T-helper 2 cell treated with Interferon-gamma antibody and Interleukin-4, amounts not matched to agents 100 ng/mL and 5 ng/mL, for 36 hours (primary cell): ENCODE measurements at regions not wholly inside any gene's neighbourhood (a gene's known extent, or its start where the extent isn't known, plus 50 kb on each side); places are given as distances from the start of the nearest gene placed in this dataset.

Experiments
- intact Hi-C: fragments of 100-400 bp; cut with micrococcal nuclease; formaldehyde crosslinking; loops from one replicate; pipeline ENCODE4 v1.15.1; 2023

DNA sequence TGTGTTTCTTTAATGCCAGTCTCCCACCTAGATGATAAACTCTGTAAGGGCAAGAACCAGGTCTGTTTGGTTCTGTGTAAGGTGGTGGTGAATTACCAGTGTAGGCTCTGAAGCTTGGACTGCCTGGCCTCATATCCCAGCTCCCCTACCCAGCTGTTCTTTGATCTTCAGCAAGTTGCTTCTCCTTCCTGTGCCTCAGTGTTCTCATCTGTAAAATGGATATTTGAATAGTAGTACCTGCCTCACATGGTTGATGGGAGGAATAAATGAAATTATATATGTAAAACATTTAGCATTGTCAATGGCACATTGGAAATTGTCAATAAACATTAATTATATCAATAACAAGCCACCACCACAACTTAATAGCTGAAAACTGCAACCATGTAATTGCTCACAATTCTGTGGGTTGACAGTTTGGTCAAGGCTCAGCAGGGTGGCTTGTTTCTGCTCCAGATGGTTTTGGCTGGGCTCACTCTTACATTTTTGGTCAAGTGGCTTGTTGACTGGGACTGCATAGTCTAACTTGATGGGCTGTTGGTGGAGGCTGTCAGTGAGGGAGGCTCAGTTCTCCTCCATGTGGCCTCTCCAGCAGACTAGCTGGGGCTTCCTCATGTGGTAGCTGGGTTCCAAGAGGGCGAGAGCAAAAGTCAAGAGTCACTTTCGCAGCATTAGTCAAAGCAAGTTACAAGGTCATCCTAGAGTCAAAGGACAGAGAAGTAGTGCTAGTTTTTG lies 84.5 kb upstream of the DUSP5 start:
- intact Hi-C loops = loop anchor here (5.0 to 10.0 kb wide), 2 partner anchors 34 to 188 kb away; no protein-coding TSS in a partner anchor

GRCh38 chr10:110413903-110414547 lies 83.7 kb upstream of the DUSP5 start:
- intact Hi-C loops = loop anchor here (1.0 to 10.0 kb wide), 6 partner anchors 33 to 189 kb away; partner anchors contain the start of gene DUSP5

DNA sequence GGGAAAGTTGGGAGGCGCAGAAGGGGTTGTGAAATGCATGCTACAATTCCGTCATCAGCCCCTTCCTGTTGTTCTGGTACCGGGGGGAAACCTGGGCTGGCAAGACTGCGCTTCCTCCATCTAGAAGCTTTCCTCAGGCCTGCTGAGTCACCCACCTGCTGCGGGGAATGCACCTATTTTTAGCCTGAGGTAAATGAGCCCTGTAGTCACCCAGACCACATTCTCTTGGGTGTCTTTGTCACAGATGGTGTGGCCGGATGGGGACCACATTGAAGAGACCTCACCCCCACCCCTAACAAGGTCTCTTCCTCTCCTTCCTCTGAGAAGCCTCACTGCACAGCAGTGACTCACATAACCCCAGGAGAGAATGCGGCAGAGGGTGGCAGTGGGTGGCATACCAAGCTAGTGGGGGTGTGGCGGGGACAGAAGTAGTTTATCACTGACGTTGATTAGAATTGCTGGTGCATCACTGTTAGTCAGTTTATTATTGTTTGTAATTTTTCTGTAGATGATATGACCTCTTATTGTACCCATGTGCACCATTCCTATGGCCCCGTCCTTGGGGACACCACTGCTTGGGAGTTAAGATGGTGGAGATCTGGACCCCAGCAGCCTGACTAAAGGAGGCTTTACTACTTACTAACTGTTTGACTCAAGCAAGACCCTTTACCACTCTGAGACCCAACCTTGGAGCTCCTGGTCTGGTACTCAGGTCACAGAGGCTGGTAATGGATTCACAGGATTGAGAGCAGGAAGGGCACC lies 83.0 kb upstream of the DUSP5 start:
- intact Hi-C loops = loop anchor here (1.0 to 10.0 kb wide), 6 partner anchors 33 to 190 kb away; partner anchors contain the start of gene DUSP5

DNA sequence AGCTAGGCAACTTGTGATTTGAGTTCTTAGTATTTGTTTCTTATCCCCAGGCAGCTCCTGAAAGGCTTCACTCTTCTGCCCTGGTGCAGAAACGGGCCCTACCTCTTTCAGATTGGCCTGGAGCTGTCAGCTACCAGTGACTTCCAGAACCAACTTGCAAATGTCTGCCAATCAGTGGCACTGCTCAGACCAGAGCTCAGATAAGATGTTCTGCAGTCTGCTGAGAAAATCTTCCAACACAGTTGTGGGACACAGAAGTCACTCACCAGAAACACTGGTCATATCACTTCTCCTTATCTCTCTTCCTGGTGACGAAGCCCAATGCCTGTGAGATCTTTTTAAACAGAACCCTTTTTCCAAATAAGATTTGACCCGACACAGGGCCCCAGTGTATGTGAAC lies 81.9 kb upstream of the DUSP5 start:
- intact Hi-C loops = loop anchor here (2.0 to 10.0 kb wide), 2 partner anchors 105 to 191 kb away; no protein-coding TSS in a partner anchor

DNA sequence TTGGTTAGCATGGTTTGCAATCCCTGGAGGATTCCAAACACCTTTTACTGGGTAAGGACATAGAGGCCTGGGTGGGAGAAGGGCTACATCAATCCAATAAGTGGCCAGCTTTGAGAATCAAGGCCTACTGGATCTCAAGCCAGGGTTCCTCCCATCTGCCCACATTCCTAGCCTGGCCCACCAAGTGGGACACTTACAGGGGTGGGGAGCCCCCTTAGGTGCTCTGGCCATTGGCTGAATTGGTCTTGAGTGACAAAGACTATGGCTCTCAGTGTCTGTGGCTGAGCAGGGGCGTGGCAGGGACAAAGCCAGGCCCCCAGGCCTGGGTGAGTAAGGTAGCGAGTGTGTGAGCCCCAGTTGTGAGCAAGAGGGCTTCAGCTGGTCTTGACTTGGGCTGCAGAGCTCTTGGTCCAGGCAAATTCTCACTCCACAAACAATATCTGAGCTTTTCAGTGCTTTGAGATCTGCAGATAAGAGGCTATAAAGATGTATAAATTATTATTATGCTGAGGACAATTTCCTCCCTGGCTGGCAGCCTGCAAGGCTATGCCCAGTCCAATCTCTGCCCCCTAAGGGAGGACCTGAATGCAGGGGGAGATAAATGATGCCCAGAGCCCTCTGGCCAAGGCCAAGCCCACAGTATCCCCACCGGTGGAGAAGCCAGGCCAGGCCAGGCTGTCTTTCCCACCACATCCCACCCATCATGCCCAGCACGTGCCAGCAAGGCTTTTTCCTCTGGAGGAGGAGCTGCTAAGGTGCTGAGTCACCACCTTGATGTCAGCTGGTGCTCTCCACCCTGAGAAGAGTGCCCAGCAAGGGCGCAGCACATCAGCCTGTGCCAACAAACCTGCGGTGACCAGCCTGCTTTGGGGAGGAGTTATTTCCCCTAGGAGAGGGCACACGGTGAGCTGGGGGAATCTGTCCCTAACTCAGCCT lies 80.7 kb upstream of the DUSP5 start:
- intact Hi-C loops = loop anchor here (10.0 kb wide), 1 partner anchor 192 kb away; no protein-coding TSS in a partner anchor

- intact Hi-C loops = loop anchor here (10.0 kb wide), 1 partner anchor 193 kb away; no protein-coding TSS in a partner anchor
Observed at GRCh38 chr10:110418218-110418617, 79.5 kb upstream of the DUSP5 start.

DNA sequence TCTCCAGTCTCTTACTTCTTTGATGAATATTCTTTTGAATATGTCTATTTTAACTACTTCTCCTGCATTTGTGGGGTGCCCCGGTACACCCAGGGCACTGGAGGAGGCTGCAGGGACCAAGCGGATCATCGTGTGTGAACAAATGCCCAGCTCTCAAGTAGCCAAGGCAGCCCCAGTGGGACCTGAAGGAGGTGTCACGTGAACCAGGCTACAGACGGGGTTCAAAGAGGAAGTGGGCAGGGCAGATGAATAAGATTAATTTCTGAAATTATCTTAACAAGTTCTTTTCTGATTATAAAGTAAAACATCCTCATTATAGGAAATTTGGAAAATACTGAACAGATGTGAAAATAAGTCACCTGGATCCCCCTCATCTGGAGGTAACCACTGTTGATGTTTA lies 78.4 kb upstream of the DUSP5 start:
- intact Hi-C loops = loop anchor here (10.0 kb wide), 1 partner anchor 194 kb away; no protein-coding TSS in a partner anchor

DNA sequence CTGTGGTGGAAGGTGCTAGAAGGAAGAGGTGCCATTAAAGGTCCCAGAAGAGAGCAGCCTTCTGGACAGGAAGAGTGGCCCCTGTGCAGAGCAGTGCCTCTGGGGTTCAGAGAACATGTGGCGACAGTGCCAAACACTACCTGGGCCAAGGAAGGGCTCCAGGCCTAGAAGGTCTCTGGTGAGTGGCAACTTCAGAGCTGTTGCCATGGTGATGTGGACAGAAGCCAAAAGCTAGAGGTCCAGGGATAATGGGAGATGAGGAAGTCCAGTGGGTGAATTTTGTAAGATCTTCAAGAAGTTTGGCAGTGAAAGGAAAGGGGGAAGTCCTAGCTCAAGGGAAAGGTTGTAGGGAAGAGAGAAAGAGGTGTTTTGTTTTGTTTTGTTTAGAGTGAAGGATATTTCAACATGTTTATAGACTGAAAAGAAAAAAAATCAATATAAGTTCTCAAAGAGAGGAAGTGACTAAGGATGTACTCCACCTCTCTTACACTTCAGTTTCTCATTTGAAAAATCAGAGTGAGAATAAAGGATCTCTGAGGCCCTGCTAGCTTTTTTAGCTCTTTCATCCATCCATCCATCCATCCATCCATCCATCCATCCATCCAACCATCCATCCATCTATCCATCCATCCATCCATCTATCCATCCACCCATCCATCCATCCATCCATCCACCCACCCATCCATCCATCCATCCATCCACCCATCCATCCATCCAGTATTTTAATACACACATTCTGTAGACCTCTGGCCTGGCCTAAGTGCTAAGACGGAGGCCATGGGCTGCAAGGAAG lies 77.1 kb upstream of the DUSP5 start:
- intact Hi-C loops = no loop called here

DNA sequence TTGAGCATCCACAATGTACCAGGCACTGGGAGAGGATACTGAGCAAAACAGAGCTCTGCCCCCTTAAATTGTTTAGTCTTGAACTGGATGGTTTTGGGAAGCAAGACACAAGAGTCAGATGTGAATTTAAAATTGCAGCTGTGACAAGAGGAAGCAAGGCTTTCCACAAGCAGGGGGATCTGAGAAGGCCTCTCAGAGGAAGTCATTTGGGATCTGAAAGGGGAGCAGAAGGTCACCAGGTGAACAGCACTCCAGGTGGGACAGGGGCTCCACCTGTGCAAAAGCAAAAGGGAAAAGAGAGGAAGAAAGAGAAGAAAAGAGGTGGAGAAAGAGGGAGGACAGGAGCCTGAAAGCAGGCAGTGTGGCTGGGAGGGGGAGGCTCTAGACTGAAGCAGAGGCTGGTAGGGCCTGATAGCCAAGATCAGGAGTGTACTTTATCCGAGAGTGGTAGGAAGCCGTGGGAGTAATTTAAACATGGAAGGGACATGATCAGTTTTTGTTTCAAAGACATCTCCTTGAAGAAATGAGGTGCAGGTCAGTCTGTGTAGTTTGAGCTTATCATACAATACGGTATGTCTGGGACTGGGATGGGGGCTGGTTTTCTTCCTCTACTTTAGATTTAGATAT lies 76.1 kb upstream of the DUSP5 start:
- intact Hi-C loops = no loop called here

DNA sequence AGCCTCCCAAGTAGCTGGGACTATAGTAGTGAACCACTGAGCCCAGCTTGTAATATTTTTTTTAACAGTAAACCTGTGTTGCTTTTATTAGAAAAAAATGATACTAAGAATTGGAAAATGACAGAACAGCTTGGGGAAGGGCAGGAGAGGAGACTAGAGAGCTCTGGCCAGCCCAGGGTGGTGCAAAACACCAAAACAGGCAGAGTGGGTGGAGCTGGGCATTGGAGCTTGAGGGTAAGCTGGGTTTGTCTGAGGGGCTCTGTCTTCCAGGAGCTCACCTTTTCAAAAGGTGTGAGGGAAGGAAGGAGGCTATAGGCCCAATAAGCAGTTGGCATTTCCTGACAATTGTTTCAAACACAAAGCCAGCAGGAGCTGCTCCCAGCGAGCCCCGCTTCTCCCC lies 75.2 kb upstream of the DUSP5 start:
- intact Hi-C loops = no loop called here

GRCh38 chr10:110423650-110424049 lies 74.1 kb upstream of the DUSP5 start:
- intact Hi-C loops = no loop called here

GRCh38 chr10:110425684-110426293 lies 71.9 kb upstream of the DUSP5 start:
- intact Hi-C loops = loop anchor here (5.0 kb wide), 1 partner anchor 73 kb away; no protein-coding TSS in a partner anchor

DNA sequence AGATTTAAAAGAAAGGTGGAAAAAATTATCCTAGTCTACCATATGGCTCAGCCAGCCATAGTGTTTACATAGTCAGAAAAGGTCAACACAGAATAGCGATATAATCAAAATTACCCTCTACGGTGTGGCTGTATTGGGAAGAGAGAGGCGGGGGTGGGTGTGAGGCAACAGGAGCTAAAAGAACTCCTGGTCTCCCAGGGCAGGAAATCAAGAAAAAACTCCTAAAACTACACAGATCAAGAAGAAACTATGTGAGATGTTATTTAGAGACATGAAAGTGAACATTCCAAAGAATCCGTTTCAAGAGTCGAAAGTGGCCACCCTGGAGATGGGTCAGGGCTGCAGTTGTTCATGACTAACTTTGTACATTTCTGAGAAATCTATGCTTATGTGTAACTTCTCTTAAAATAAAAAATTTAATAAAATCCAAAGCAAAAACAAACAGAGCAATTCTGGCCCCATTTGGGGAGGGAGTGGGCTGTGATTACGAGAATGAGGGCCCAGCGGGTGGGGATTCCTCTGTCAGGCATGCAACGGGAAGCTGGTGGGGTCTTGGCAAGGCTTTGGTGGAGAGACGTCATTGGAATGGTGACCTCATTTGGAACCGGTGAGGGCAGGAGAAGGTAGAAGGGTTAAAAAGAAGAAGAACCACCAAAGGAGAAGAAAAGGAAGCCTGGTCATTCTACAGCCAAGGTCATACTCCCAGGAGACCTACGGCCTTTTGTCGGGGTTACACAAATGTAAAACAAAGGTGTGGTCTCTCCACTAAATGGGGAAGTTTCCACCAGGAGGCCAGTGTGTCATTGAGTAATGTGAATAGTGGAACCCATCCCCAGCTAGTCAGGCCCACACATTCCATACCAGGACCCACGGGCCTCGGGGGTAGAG lies 71.2 kb upstream of the DUSP5 start:
- intact Hi-C loops = loop anchor here (5.0 kb wide), 1 partner anchor 74 kb away; no protein-coding TSS in a partner anchor

GRCh38 chr10:110429301-110429700 lies 68.4 kb upstream of the DUSP5 start:
- intact Hi-C loops = loop anchor here (5.0 kb wide), 1 partner anchor 77 kb away; no protein-coding TSS in a partner anchor

DNA sequence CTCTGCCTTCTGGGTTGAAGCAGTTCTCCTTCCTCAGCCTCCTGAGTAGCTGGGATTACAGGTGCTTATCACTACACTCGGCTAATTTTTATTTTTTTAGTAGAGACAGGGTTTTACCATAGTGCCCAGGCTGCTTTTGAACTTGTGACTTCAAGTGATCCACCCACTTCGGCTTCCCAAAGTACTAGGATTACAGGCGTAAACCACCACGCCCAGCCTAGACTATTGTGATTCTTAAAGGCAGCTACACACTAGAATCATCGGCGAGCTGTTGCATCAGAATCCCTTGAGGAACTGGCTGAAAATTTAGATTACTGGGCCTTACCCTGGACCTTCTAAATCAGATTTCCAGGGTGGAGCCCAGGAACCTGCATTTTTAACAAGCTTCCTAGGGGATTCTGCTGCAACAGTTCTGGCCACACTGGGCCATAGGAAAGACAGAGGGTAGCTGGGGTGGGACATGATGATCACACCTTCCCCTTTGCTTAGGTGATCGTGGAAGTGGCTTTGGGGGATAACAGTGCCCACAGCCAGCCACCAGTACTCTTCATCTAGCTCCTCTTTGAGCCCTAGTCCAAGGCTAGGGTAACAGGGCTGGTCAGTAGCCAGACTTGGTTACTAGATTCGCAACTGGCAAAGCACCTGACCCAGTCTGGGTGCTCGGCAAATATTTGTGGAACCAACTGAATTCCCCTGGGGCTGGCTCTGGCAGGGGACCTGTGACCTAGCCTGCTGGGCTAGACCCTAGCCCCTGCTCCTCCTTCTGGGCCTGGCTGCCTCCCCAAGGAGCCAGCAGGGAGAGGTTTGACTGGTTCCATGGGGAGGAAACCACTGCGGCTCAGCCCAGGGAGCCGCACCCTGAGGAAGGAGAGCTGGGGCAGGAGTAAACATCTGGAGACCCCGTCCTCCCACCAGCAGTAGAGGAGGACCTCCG lies 67.1 kb upstream of the DUSP5 start:
- intact Hi-C loops = no loop called here

DNA sequence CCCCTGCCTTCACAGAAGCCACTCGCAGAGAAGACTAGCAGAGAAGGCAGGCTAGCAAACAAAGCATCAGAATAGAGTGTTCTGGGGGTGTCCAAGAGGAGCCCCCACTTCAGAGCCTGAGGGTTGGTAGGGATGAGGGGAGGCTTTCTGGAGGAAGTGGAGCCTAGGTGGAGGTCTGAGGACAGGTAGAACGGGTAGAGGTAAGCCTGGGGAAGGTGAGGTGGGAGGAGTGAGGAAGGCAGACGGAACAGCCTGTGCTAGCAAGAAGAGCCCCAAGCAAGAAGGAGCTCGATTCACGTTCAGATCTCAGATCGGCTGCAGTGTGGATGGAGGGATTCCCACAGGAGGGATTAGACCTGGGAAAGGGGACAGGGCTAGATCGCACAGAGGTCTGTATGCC lies 66.0 kb upstream of the DUSP5 start:
- intact Hi-C loops = no loop called here

GRCh38 chr10:110432084-110432483 lies 65.6 kb upstream of the DUSP5 start:
- intact Hi-C loops = no loop called here
